ENCODE measurements at regions not wholly inside any gene's neighbourhood (a gene's known extent, or its start where the extent isn't known, plus 50 kb on each side); places are given as distances from the start of the nearest gene placed in this dataset.

- Histone ChIP-seq H3K9ac (ENCODE audit: low read depth, low read length, poor library complexity, severe bottlenecking) (no peak overlapping the region), H3K9me2 (replicated peaks; ENCODE audit: low read depth, low read length) (no peaks in the 10 kb centered on the region), H3K4me1 (ENCODE audit: insufficient read depth, low read length, poor library complexity, severe bottlenecking) (no peaks in the 10 kb centered on the region), H3K36me3 (ENCODE audit: insufficient read depth, low read length) (no peaks in the 10 kb centered on the region), H3K4me3 (ENCODE audit: low read length, poor library complexity, severe bottlenecking) (no peak overlapping the region), H3K27me3 (ENCODE audit: insufficient read depth, low read length, poor library complexity, severe bottlenecking) (no peaks in the 10 kb centered on the region), H3K9me3 (ENCODE audit: insufficient read depth, low read depth, low read length) (no peaks in the 10 kb centered on the region), H4K20me1 (ENCODE audit: insufficient read depth, low read length, poor library complexity, severe bottlenecking) (no peaks in the 10 kb centered on the region), H3K79me2 (ENCODE audit: insufficient read depth, low read length) (no peaks in the 10 kb centered on the region), H2AFZ (ENCODE audit: low read length) (no peak overlapping the region), H3K4me2 (ENCODE audit: low read depth, low read length, poor library complexity, severe bottlenecking) (no peak overlapping the region), H3F3A (ENCODE audit: low read depth) (no peaks in the 10 kb centered on the region)
- TF ChIP-seq EZH2phosphoT487 (IDR thresholded peaks at IDR 0.05; ENCODE audit: borderline replicate concordance) (no peak), CTCF (conservative IDR thresholded peaks at IDR 0.05; ENCODE audit: low read length) (no peak)
Measured at GRCh38 chr18:30057398-30057797, 985.1 kb downstream of the DSC3 start.

- H3K79me2 ChIP-seq (ENCODE audit: insufficient read depth, low read length), result no peaks in the 10 kb centered on the region
- H3K4me3 ChIP-seq (ENCODE audit: low read length, poor library complexity, severe bottlenecking), result no peak overlapping the region
- H3K9ac ChIP-seq (ENCODE audit: low read depth, low read length, poor library complexity, severe bottlenecking), result no peak overlapping the region
- no peaks in the 10 kb centered on the region for H3K27me3 ChIP-seq (ENCODE audit: insufficient read depth, low read length, poor library complexity, severe bottlenecking)
- no peaks in the 10 kb centered on the region for H3K9me2 ChIP-seq (replicated peaks; ENCODE audit: low read depth, low read length)
- no peaks in the 10 kb centered on the region for H4K20me1 ChIP-seq (ENCODE audit: insufficient read depth, low read length, poor library complexity, severe bottlenecking)
- H2AFZ ChIP-seq (ENCODE audit: low read length), result no peak overlapping the region
- TF ChIP-seq EZH2phosphoT487 (IDR thresholded peaks at IDR 0.05; ENCODE audit: borderline replicate concordance) (no peak), CTCF (conservative IDR thresholded peaks at IDR 0.05; ENCODE audit: low read length) (no peak)
- no peaks in the 10 kb centered on the region for H3F3A ChIP-seq (ENCODE audit: low read depth)
- H3K9me3 ChIP-seq (ENCODE audit: insufficient read depth, low read depth, low read length), result no peaks in the 10 kb centered on the region
- H3K4me1 ChIP-seq (ENCODE audit: insufficient read depth, low read length, poor library complexity, severe bottlenecking), result no peaks in the 10 kb centered on the region
- no peaks in the 10 kb centered on the region for H3K36me3 ChIP-seq (ENCODE audit: insufficient read depth, low read length)
- H3K4me2 ChIP-seq (ENCODE audit: low read depth, low read length, poor library complexity, severe bottlenecking), result no peak overlapping the region
Measured at GRCh38 chr18:30056528-30056927, 986.0 kb downstream of the DSC3 start.

- Histone ChIP-seq H3K36me3 (ENCODE audit: insufficient read depth, low read length) (no peaks in the 10 kb centered on the region), H3K4me3 (ENCODE audit: low read length, poor library complexity, severe bottlenecking) (no peak overlapping the region), H3F3A (ENCODE audit: low read depth) (no peaks in the 10 kb centered on the region), H2AFZ (ENCODE audit: low read length) (no peak overlapping the region), H3K9ac (ENCODE audit: low read depth, low read length, poor library complexity, severe bottlenecking) (no peak overlapping the region), H4K20me1 (ENCODE audit: insufficient read depth, low read length, poor library complexity, severe bottlenecking) (no peaks in the 10 kb centered on the region), H3K4me2 (ENCODE audit: low read depth, low read length, poor library complexity, severe bottlenecking) (no peak overlapping the region), H3K79me2 (ENCODE audit: insufficient read depth, low read length) (no peaks in the 10 kb centered on the region), H3K9me3 (ENCODE audit: insufficient read depth, low read depth, low read length) (no peaks in the 10 kb centered on the region), H3K4me1 (ENCODE audit: insufficient read depth, low read length, poor library complexity, severe bottlenecking) (no peaks in the 10 kb centered on the region), H3K9me2 (replicated peaks; ENCODE audit: low read depth, low read length) (no peaks in the 10 kb centered on the region), H3K27me3 (ENCODE audit: insufficient read depth, low read length, poor library complexity, severe bottlenecking) (no peaks in the 10 kb centered on the region)
- TF ChIP-seq CTCF (conservative IDR thresholded peaks at IDR 0.05; ENCODE audit: low read length) (no peak), EZH2phosphoT487 (IDR thresholded peaks at IDR 0.05; ENCODE audit: borderline replicate concordance) (no peak)
Measured at GRCh38 chr18:30044496-30044895, 998.0 kb downstream of the DSC3 start.
